COLO829 (cell line): ENCODE measurements at regions not wholly inside any gene's neighbourhood (a gene's known extent, or its start where the extent isn't known, plus 50 kb on each side); places are given as distances from the start of the nearest gene placed in this dataset.

ENCODE experiments used
- DNase-seq: peaks from one replicate; pipeline ENCODE4 v3.0.0; 2012; ENCODE audit warnings: low spot score

- no peak for DNase-seq
Measured at GRCh38 chrX:149274516-149275105, 230.5 kb downstream of the IDS start.

GRCh38 chrX:149272690-149273463 is 232.2 kb downstream of the IDS start:
- no peak for DNase-seq

DNA sequence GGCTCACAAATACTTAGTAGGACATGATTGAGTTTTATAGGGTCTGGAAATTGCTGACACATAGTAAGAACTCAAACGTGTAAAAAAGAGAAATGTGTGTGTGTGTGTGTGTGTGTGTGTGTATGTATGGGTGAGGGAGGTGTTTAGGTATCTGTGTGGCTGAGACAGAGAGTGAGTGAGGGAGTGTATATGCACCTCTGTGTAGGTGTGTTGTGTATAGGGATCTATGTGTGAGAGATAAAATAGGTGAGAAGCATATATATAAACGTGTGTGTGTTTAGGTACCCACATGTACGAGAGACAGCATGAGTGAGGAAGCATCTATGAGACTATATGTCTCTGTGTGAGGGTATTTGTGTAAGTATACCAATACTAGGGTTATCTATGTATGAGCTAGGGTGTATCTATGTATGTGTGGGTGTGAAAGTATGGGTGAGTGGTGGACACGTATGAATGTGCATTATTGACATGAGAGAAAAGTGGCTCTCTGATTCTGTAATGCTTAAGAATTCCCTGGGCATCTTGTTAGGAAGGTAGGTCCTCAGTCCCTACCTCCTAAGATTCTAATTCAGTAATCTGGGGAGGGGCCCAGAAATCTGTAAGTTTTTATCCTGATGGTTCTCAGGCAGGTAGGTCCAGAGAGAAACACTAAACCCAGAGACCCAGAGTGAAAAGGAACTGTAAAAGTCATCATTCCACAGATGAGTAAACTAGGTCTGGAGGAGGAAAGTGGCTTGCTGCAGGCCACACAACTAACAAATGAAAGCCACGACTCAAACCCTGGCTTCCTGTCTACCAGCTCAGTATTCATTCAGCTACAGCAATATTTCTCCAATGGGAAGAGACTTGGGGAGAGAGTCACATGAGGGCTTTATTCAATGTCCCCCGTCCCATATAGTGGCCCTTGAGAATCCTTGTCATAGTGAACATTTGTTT is 237.0 kb downstream of the IDS start:
- no peak for DNase-seq

DNA sequence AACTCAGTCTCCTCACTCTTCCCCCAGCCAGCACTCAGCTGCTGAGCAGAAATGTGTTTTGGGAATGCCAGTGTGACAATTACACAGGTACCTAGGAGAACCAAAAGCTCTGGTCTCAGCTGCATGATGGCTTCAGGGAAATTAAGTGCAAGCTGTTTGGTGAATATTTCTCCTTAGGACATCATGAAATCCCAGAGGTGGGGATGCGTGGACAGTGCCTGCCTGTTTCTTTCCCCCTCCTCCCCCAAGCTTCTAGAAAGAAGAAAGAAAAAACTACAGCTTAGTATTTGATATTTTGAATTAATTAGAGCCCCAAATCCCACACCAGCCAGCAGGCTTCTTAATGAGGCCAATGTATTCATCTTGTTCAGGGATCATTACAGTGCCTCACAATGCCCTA is 243.0 kb downstream of the IDS start:
- DNase-seq = no peak

DNA sequence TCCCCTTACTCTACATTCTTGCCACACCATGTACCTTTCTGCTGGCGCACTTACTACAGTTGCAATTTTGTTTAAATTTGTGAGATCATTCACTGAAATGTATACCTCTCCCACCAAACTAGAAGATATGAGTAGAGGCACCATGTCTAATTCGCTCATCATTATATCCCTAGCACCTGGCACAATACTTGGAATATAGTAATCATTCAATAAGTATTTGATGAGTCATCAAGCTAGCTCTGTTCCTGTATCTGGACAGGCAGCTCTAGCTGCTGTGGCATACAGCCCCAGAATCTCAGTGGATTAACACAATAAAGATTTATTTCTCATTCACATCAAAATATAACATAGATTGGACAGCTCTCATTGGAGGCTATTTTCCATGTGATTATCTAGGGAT is 245.9 kb downstream of the IDS start:
- DNase-seq = no peak

GRCh38 chrX:149255860-149256259 is 249.2 kb downstream of the IDS start:
- DNase-seq = no peak

DNA sequence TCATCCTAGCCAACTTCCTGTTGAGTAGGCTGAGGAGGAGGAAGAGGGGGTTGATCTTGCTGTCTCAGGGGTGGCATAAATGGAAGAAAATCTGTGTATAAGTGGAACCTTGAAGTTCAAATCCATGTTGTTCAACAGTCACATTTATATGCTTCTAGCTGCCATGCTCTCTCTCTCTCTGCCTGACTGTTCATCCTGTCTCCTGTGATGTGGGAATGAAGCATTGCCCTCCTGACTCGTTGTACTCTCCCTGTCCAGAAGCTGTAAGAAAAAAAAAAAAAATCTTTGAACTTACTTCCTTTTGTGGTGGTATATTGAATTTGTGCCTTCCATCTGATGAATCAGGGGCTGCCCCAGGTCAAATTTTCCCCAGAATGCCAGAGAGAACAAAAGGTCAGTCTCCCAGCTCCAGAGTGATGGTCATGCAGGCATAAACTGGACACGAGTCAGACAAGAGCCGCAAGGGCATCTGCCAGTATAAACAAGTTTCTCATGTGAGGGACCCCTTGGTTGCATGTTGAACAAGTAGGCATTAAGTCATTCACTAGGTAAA is 257.0 kb downstream of the IDS start:
- DNase-seq = no peak

GRCh38 chrX:149230689-149231088 is 274.4 kb downstream of the IDS start:
- DNase-seq = no peak

- DNase-seq = no peak
Measured at GRCh38 chrX:149223854-149224253, 281.3 kb downstream of the IDS start.

- DNase-seq = no peak
Measured at GRCh38 chrX:149222040-149222439, 283.1 kb downstream of the IDS start.

DNA sequence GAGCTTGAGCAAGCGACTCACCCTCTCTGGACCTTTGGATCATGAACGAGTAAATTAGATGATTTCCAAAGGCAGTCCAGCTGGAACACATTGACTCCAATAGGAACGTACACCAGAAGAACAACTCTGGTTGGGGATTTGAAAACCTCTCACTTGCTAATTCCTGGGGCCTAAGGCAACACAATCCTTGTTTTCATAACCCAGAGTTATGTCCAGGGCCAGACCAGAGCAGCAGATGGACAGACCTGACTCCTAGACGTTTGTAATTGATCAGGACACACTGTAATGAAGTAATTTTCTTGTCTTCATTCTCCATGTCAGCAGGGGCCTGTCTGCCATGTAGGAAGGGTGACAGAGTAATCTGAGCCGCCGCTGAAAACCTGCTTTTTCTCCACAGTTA is 283.9 kb downstream of the IDS start:
- no peak for DNase-seq

GRCh38 chrX:149213264-149213663 is 291.8 kb downstream of the IDS start:
- no peak for DNase-seq

DNA sequence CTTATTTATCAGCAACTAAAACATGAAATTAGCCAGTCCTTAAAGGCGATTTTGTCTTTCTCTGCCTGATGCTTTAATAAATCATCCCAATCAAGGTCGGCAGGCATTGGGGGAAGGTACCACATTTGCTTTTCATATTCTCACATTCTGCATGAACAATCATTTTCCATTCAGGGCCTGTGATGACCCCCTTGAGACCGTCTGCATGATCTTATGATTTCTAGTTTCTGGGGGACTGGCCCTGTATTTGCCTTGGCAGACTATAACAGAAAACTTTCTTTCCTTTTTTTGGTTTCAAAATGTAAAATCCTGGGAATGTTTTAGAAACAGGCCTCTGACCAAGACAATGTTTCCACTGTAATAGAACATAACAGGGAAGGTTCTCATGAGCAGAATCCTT is 296.8 kb downstream of the IDS start:
- DNase-seq = no peak

DNA sequence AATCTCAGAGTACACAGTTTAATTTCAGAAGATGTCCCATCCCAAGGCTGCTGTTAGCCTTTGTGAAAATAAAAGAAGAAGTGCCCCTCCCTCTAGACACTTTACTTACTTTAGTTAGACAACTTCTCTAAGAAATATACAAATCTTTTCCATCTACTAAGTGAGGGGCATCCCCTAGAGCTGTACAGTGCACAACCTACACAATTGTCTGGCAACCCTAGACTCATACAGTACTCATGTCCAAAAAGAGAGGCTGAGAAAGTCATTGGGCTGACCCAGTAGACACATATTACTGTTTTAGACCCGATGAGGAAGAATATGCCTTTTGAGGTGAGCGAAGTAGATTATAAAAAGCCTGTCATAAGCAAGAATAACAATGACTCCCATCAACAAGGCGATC is 297.6 kb downstream of the IDS start:
- DNase-seq = no peak

GRCh38 chrX:149205937-149206336 is 299.2 kb downstream of the IDS start:
- DNase-seq = no peak

DNA sequence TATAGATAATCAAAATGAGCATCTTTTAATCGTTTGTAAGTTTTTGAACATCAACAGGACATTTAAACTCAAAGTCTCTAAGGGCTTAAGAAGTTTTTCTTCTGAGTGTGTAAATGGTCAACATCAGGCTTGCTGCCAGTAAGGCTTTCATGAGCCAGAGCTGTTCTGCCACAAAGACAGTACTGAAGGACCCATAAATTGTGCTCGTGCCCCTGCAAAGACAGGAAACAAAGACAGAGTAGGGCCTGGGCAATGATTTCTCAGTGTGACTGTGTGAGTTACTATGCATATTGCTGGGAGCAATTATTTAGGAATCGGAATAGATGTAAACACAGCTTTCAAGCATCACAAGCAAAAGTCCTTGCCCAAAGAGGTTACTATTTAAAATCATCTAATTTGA is 300.0 kb downstream of the IDS start:
- no peak for DNase-seq

DNA sequence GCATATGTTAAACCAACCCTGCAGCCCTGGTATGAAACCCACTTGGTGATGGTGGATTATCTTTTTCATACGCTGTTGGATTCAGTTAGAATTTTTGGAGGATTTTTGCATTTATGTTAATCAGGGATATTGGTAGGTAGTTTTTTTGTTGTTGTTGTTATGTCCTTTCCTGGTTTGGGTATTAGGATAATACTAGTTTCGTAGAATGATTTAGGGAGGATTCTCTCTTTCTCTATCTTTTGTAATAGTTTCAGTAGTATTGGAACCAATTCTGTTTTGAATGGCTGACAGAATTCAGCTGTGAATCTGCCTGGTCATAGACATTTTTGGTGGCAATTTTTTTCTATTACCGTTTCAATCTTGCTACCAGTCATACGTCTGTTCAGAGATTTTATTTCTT is 305.4 kb downstream of the IDS start:
- DNase-seq = no peak

DNA sequence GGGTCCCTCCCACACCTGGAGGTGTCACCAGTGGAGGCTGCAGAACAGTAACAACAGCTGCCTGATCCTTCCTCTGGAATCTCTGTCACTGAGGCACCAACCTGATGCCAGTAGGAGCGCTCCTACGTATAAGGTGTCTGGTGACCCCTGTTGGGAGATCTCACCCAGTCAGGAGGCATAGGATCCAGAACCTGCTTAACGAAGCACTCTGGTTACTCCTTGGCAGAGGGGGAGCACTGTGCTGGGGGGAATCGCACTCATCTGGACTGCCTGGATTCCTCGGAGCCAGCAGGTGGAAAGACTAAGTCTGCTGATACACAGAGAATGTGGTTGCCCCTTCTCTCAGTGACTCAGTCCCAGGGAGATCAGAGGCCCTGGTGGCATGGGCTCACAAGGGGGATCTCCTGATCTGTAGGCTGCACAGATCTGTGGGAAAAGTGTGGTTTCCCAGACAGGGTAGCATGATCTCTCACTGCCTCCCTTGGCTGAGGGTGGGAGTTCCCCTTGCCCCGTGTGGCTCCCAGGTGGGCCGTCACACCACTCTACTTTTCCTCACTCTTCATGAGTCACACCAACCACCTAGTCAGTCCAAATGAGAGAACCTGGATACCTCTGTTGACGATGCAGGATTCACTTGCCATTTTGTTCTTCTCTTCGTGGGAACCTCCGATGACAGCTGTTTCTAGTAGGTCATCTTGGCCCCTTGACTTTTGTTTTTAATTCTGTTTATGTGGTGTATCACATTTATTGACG is 305.9 kb downstream of the IDS start:
- no peak for DNase-seq

DNA sequence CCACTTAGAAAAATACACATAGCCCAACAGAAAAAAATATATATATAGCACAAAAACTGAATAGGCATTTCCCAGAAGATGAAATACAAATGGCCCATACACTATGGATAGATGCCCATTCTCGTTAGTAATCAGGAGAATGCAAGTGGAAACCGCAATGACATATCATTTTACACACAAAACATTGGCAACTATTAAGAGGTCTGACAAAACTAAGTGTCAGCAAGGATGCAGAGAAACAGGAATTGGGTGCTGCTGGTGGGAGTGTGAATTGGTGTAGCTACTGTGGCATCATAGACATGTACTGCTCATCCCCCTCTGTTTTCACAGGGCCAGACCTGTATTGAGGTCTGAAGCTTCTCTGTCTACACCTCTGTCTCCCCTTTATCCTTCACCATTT is 320.0 kb downstream of the IDS start:
- no peak for DNase-seq

- no peak for DNase-seq
Measured at GRCh38 chrX:149161435-149162088, 343.5 kb downstream of the IDS start.

GRCh38 chrX:149157976-149158375 is 347.1 kb downstream of the IDS start:
- DNase-seq = no peak
